GM19438 (cell line): ENCODE measurements at regions not wholly inside any gene's neighbourhood (a gene's known extent, or its start where the extent isn't known, plus 50 kb on each side); places are given as distances from the start of the nearest gene placed in this dataset.
"Not testable (repeated sequence)": the region's sequence is repeated elsewhere in the genome, so short reads cannot be mapped to it uniquely, and the experiment has no call there.

Source experiments
- ATAC-seq: cut with Tn5 transposase; IDR thresholded peaks from one replicate; pipeline ENCODE4 v1.9.1; 2021; ENCODE audit warnings: low read depth; ENCODE audit not compliant: unreplicated experiment

DNA sequence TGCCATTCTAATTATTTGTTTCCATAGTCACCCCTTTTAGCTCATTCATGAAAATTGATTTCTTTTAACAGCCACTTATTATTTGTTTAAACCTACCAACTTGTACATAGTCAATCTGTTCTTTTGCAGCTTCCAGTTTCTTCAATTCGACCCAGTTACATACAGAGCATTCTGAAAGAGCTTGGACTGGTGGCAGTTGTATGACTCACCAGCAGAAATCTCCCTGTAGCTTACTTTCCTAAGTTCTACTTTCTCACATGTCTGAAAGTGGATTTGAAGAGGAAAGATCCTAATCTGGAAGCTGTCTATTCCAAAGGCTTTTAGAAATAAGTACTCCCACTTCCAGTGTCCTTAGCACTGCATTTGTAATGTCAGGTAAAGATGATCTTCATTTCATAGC, 447.9 kb downstream of the HTR1B start:
- no peak for ATAC-seq

DNA sequence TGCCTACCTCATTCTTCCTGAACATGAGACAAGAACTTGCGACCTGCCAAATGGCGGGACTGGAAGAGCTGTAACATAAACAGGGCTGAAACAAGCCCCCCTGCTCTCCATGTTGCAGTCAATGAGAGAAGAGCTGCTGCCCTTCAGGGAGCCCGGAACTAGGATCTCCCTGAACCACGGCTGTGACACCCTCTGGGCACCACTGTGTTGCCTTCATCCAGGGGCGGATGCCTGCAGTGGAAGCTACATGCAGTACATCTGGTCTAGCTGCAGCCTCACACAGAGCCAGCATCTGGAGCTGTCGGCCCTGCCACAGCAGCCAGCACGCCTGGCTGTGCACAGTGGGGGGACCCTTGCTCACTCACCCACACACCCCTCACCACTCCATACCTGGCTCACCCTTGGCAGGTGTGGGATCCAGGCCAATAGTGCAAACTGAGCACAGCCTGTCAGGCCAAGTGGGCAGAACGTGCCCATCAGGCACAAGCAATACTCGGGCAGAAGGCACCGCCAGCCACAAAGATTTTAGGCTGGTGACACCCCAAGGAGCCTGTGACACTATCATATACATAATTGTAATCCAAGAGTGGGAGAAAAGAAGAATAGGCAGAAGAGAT, 451.3 kb downstream of the HTR1B start:
- no peak for ATAC-seq

DNA sequence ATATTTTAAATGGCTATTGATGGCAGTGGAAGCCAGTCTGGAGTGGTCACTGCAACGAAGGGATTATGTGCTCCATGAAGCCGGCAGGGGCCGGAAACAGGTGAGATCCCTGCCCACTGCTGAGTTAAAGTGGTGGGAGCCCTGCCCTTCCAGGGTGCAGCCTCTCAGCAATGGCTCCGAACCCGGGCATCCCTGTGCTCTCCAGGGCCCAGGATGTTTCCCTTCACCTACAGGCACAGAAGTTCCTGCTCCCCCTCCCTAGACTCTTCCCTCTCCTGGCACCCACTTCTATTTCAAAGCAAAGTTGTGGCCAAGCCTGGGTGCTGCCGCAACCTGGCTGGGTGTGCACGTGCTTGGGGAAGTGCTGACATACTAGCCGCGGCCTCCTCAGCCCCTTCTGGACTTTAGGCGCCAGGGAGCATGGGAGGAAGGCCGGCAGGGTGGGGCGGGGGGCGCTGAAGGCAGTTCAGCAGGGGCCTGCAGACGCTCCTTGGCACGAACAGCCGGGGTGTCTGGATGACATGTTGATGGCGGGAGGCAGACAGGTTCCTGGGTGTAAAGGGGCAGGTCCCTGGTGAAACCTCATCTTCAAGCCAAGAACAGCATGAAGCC, 452.3 kb downstream of the HTR1B start:
- no peak for ATAC-seq

DNA sequence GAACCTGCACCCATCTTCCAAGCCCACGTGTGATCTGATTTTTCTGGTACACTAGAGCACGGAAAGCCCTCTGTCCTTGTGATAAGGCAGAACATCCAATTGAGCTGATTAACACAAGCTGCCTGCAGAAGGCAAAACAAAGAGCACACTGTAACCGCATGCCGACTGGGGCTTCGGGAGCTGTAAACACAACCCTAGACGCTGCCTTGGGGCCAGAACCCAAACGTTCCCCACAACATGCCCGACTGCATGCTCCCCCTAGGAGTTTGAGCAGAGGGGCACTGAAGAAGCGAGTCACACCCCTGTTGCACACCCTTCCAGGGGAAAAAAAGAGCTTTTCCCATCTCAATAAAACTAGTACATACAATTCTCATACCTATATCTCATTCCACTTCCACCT, 470.7 kb downstream of the HTR1B start:
- ATAC-seq = no peak

DNA sequence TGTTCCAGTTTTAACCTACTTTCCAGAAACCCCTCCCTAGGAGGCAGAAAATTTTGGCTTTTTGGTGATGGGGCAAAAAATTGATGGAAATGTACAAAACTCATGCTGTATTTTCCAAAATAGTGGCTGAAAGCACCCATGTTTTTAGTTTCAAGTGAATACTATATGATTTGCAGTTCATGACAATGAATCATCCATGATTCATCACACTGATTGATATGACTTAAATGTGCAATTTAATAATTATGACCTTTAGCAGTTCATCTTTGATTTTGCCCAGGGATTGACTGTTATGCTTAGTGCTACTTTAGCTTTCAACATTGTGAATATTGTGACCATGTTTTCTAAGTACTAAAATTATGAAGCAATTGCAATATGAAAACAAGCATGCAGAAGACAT, 478.7 kb downstream of the HTR1B start:
- no peak for ATAC-seq

DNA sequence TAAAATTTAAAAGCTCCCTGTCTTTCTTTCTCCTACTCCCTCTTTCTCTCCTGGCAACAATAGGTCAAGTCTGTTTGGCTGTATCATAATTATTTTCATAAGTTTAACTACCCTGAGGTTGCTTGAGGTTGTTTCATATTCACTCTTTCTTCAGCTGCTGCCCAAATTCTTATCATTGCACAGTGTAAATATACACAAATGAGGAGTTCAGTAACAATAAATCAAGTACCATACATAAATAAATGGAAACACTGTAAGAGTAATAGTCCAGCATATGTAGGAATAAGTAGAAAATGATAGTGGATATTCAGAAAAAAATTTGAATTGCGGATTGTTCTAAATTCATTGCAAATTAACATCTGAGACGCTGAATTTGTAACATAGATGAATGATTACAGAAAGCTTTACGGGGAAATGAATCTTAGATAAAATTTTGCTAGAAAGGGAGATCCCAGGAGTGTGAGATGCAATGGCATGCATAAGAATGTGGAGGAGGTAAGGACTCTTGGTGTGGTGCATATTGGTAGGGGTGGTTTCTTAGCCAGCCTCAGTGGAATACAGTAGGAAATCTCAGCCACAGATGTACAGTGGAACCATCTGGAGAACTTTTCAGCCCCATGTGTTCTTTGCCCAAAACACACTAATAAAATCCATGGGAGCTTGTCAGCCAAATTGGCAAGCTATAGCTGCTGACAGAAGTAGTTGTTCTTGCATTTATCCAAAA, 480.7 kb downstream of the HTR1B start:
- no peak for ATAC-seq

DNA sequence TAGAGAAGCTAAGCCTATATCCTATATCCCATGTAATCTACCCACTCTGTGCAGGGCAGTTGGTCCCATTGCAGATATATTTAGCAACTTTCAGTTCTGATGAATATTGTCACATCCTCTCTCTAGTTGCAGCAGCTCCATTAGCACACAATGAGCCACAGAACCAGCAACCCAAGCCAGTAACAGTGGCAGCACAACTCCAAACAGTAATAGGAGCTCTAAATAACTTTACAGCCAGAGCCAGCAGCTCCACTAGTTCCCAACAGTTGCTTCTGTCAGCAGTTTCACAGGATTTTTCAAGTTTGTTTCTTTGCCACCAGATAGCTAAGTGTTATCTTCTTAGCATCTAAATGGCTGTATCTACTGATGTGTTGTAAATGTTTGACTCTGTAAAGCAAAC, 490.8 kb downstream of the HTR1B start:
- ATAC-seq = no peak

DNA sequence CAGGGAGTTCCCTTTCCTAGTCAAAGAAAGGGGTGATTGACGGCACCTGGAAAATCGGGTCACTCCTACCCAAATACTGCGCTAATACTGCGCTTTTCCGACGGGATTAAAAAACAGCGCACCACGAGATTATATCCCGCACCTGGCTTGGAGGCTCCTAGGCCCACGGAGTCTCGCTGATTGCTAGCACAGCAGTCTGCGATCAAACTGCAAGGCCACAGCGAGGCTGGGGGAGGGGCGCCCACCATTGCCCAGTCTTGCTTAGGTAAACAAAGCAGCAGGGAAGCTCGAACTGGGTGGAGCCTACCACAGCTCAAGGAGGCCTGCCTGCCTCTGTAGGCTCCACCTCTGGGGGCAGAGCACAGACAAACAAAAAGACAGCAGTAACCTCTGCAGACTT, 504.1 kb downstream of the HTR1B start:
- ATAC-seq = not testable (repeated sequence)

DNA sequence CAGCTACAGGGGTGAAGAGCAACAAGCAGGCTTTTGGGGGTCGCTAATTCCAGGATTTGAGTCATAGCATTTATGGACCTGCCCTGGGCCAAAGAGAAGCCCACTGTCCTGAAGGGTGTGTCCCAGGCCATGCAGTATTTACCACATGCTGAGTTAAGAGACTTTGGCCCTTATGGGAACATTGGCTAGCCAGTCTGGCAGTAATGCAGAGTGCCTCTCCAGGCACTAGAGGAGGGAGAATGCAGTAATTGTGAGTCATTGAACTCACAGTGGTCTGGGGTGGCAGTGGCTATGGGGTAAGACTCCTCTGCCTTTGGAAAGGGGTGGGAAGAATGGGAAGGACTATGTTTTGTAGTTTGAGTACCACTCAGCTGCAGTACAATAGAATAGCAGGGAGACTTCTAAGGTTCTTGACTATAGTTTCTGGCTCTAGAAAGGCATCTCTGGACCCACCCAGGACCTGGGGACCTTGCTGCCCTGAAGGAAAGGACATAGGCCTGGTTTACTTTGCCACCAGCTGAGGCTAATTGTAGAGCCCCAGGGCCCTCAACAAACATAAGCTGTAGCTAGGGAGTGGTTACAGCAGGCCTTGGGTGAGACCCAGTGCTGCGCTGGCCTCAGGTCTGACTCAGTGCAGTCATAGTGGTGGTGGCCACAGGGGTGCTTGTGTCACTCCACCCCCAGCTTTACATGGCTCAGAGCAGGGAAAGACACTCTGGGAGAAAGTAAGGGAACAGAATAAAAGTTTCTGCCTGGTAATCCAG, 520.9 kb downstream of the HTR1B start:
- ATAC-seq = no peak

DNA sequence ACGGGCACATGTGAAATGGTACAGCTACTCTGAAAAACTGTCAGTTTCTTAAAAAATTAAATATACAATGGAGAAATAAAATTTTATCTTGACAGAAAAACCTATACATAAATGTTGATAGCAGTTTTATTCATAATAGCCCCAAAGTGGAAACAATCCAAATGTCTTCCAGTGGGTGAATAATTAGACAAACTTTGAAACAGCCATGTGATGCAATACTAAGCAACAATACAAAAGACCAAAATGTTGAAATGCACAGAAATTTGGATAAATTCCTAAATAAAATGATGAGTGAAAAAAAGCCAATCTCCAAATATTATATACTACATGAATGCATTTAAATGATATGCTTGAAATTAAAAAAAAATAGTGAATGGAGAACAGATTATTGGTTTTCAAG, 523.1 kb downstream of the HTR1B start:
- no peak for ATAC-seq

DNA sequence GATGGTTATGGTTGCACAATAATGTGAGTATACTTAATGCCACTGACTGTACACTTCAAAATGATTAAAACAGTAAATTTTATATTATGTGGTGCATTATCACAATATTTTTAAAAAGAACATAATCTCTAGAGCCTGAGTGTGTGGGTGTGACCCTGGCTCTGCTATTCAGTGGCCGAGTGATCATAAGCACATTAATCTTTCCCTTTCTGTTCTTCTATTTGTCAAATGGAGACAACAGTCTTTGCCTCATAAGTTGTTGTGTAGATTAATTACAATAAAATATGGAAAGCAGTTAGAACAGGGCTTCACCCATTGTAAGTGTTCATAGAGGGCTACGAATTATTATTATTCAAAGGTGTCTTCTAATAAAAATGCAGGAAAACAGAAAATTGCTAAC, 548.6 kb downstream of the HTR1B start:
- ATAC-seq = no peak

DNA sequence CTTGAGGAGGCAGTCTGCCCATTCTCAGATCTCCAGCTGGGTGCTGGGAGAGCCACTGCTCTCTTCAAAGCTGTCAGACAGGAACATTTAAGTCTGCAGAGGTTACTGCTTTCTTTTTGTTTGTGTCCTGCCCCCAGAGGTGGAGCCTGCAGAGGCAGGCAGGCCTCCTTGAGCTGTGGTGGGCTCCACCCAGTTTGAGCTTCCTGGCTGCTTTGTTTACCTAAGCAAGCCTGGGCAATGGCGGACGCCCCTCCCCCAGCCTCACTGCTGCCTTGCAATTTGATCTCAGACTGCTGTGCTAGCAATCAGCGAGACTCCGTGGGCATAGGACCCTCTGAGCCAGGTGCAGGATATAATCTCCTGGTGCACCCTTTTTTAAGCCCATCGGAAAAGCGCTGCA, 557.8 kb downstream of the HTR1B start:
- not testable (repeated sequence) for ATAC-seq

DNA sequence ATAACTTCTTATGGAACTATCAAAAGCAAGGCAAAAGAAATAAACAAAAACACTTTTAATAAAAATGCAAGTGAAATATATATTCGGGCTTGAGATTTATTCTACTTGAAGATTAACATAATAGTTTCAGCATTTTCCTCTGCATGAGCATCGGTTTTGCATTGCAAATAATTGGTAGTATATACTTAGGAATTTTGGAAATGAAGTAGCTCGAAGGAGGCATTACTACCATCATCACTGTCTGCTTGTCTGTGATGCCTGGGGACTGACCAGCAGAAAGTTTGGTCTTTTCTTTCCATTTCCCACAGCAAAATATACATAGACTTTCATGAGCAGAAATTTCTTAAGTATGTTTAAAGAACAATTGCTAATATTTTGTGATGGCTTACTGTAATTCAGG, 570.7 kb downstream of the HTR1B start:
- no peak for ATAC-seq

DNA sequence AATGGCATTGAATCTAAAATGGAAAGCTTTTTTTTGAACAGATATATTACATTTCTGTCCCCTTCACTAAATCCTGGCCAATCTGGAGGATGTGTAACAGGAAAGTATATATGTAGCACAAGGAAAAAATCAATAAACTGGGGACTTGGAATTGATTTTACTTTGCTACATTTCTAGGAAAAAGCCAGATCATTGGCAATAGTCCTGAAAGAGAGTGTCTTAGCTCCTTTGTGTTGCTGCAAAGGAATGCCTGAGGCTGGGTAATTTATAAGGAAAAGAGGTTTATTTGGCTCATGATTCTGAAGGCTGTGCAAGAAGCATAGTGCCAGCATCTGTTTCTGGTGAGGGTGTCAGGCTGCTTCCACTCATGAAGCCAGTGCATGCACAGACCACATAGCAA, 574.9 kb downstream of the HTR1B start:
- no peak for ATAC-seq

DNA sequence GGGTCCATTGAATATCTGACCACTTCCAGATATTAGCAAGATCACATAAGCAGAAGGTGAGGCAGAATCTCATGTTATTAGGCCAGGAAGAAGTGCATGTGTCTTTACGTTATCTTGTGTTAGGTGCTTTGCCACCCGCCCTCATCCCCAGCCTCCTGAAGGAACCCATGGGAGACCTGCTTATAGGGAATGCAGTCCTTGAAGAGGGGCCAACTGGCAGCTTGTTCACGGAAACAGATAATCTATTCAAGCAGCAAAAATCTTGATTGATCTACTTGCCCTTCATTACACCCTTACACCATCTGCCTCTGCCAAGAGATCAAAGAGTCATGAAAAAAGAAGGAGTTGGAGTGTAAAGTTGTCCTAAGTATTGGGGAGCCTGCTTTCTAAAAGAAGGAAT, 576.4 kb downstream of the HTR1B start:
- no peak for ATAC-seq

DNA sequence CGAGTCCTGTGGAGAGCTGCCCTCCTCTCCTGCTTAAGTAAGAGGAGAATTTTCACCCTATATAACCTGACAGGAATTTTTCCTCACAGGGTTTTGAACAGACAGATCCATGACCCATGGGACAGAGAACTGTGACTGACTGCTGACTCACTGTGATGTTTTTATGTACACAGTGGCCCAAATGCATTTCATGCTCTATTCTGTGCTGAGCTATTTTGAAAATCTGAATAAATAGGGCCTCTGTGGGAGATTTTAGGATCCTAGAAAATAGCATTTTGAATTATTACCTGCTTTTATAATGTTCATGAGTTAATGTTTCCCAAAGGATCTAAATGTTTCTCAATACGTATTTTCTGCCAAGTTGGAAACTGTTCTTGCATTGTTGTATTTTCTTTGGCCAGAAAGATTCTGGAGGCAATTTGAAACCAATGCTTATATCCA, 577.4 kb downstream of the HTR1B start:
- ATAC-seq = no peak

DNA sequence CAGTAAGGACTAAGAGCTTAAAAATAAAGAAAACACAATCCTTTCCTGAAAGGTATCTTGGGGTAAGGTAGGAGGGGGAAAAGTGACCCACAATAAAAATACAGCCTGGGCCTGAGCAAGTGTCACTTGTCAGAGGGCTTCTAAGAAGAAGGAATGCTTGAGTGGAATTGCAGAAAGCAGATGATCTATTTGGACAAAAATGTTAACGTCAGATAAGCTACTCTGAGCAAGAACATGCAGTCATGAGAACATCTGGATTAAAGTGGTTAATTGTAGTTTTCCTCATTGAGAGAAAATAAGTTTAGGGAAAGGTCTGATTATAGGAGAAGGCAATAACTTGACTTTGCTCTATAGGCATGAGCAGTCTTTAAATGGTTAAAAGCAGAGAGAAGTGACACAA, 581.9 kb downstream of the HTR1B start:
- ATAC-seq = no peak

DNA sequence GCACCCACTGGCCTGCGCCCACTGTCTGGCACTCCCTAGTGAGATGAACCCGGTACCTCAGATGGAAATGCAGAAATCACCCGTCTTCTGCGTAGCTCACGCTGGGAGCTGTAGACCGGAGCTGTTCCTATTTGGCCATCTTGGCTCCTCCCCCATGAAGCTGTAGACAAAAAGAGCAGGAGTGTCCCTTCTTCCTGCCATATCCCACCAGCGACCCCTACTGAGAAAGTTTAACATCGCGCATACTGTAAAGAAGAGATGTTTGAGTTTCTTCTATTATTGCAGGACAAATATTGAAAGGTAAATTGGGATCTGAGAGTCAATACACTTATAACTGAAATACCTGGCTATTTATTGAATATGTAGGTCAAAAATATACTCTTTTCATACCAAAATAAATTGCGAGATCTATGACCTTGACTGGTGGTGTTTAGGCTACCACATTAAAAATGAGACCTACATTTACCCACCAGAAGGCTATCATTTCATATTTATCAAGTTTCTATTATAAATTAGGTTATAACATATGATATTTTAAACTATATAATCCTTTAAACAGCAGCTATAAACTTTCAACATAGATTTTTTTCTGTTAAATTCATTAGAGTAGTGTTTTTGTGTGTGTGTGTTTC, 586.3 kb downstream of the HTR1B start:
- ATAC-seq = no peak

DNA sequence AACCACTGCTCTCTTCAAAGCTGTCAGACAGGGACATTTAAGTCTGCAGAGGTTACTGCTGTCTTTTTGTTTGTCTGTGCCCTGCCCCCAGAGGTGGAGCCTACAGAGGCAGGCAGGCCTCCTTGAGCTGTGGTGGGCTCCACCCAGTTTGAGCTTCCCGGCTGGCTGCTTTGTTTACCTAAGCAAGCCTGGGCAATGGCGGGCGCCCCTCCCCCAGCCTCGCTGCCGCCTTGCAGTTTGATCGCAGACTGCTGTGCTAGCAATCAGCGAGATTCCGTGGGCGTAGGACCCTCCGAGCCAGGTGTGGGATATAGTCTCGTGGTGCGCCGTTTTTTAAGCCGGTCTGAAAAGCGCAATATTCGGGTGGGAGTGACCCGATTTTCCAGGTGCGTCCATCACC, 586.9 kb downstream of the HTR1B start:
- not testable (repeated sequence) for ATAC-seq

DNA sequence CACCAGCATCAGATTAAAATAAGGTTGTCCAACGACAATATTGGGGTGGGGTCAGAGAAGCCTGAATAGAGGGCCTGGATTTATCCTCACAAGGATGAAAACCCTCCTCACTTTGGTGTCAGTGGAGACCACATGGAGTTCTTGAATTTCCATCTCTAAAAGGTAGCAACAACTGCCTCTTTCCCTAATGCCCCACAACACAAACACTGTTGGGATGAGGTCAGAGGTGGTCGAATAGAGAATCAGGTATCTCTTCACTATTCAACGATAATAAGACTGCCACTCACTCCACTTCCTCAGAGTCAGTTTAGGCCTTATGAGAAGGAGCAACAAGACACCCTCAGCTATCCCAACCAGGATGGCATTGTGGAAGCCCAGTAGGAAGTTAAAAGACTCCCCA, 596.1 kb downstream of the HTR1B start:
- no peak for ATAC-seq
